K562 (cell line): ENCODE measurements at regions not wholly inside any gene's neighbourhood (a gene's known extent, or its start where the extent isn't known, plus 50 kb on each side); places are given as distances from the start of the nearest gene placed in this dataset.

Source experiments
- ATAC-seq: fragments of 200-7000 bp; cut with Tn5 transposase; 3 replicates; pipeline ENCODE4 v1.9.1; 2020; ENCODE audit warnings: moderate library complexity
- BruUV-seq: library from RNA; stranded (reverse); fragments of 400-500 nt; replicated peaks from 2 replicates; lab custom pipeline; 2021; lab: Mats Ljungman, UMichigan
- CTCF ChIA-PET: fragments of 300-600 bp; formaldehyde crosslinking; extraction: SDS; loops from one replicate; lab custom pipeline; 2021; ENCODE audit warnings: low intra/inter-chr PET ratio; lab: Yijun Ruan, JAX
- POLR2A ChIA-PET: fragments of 300-600, 350-650 bp; sonication (Branson Sonifier 250); formaldehyde crosslinking; extraction: SDS; loops from one replicate; lab custom pipeline; 2021; ENCODE audit warnings: antibody characterized with exemption, inconsistent platforms; lab: Yijun Ruan, JAX
- DNase-seq, 4 experiments: peaks; one replicate each; pipeline versions ENCODE4 v3.0.0 to v3.0.0-alpha.2; 2011 to 2018; ENCODE audit warnings: low spot score in 3 of 4, mixed read lengths in 3 of 4; ENCODE audit errors: extremely low read depth in 1 of 4
- FAIRE-seq: peaks from 2 replicates; lab custom pipeline; 2011; peaks lifted over from hg19 to GRCh38; lab: Jason Lieb, UNC
- H2AFZ ChIP-seq: 2 replicates; pipeline ENCODE4 v1.6.0; 2011; ENCODE audit warnings: low read depth, low read length, control low read depth, inconsistent platforms
- H3K27ac ChIP-seq: fragments of 200-600 bp; 3 replicates; pipeline ENCODE4 v1.8.0; 2011; ENCODE audit warnings: low read depth, mild to moderate bottlenecking, control low read depth, inconsistent platforms, low read length, moderate library complexity, mixed read lengths; ENCODE audit errors: extremely low read depth
- H3K27me3 ChIP-seq, 2 experiments: fragments of 300-600 bp in 1 of 2; 2 replicates in 1 of 2; 3 replicates in 1 of 2; pipeline versions ENCODE4 v1.6.0 to v1.8.0; 2011; ENCODE audit warnings: inconsistent platforms in 2 of 2, low read length in 2 of 2, mild to moderate bottlenecking in 1 of 2, mixed read lengths in 1 of 2, moderate library complexity in 1 of 2; ENCODE audit not compliant: control insufficient read depth in 2 of 2, insufficient read depth in 2 of 2
- H3K36me3 ChIP-seq: fragments of 300-600 bp; 3 replicates; pipeline ENCODE4 v1.8.0; 2011; ENCODE audit warnings: mild to moderate bottlenecking, low read length, inconsistent platforms; ENCODE audit not compliant: control insufficient read depth, insufficient read depth
- H3K4me1 ChIP-seq, 2 experiments: fragments of 200-600 bp in 1 of 2; replicated peaks in 1 of 2; 2 replicates in 1 of 2; 3 replicates in 1 of 2; pipeline versions ENCODE4 v1.5.1 to v1.8.0; 2011; ENCODE audit warnings: inconsistent platforms in 2 of 2, low read length in 2 of 2, mild to moderate bottlenecking in 1 of 2, mixed read lengths in 1 of 2, moderate library complexity in 1 of 2; ENCODE audit not compliant: control insufficient read depth in 2 of 2, insufficient read depth in 2 of 2
- H3K4me2 ChIP-seq: 2 replicates; pipeline ENCODE4 v1.6.1; 2011; ENCODE audit warnings: low read length, control low read depth, inconsistent platforms, mixed read lengths; ENCODE audit not compliant: insufficient read depth
- H3K4me3 ChIP-seq: fragments of 200-600 bp; sonication (generic), shearing (Covaris generic); 2 replicates; pipeline ENCODE4 v1.5.1; 2016; ENCODE audit warnings: control low read depth, inconsistent platforms
- H3K79me2 ChIP-seq: fragments of 200-600 bp; 3 replicates; pipeline ENCODE4 v1.8.0; 2011; ENCODE audit warnings: low read length, inconsistent platforms; ENCODE audit not compliant: control insufficient read depth, insufficient read depth
- H3K9ac ChIP-seq, 2 experiments: 2 replicates each; pipeline versions ENCODE4 v1.6.0 to v1.6.1; 2011; ENCODE audit warnings: low read depth in 2 of 2, low read length in 2 of 2, control low read depth in 1 of 2, inconsistent platforms in 1 of 2, mild to moderate bottlenecking in 1 of 2, mixed read lengths in 1 of 2; ENCODE audit not compliant: insufficient read depth in 1 of 2
- H3K9me1 ChIP-seq: one replicate; pipeline ENCODE4 v1.6.0; 2011; ENCODE audit warnings: inconsistent platforms, mild to moderate bottlenecking, low read length, moderate library complexity; ENCODE audit not compliant: control insufficient read depth, insufficient read depth
- H3K9me3 ChIP-seq: replicated peaks from 2 replicates; pipeline ENCODE4 v1.5.1; 2011; ENCODE audit warnings: low read depth, low read length, inconsistent platforms; ENCODE audit not compliant: control insufficient read depth, insufficient read depth
- H4K20me1 ChIP-seq: replicated peaks from 2 replicates; pipeline ENCODE4 v1.6.1; 2011; ENCODE audit warnings: low read length, inconsistent platforms, mixed read lengths; ENCODE audit not compliant: control insufficient read depth, insufficient read depth
- CREB1 ChIP-seq, 2 experiments: sonication (generic) in 1 of 2; formaldehyde crosslinking in 1 of 2; IDR thresholded peaks; 2 replicates each; pipeline versions ENCODE4 v1.6.1 to v1.8.0; 2012 to 2022; ENCODE audit warnings: inconsistent platforms in 1 of 2, mild to moderate bottlenecking in 1 of 2, missing genetic modification reagents in 1 of 2, moderate library complexity in 1 of 2
- E4F1 ChIP-seq: fragments of 250-450 bp; sonication (Bioruptor Pico); IDR thresholded peaks from 2 replicates; pipeline ENCODE4 v1.5.0; 2021; ENCODE audit warnings: mild to moderate bottlenecking, borderline replicate concordance
- ETS1 ChIP-seq: conservative IDR thresholded peaks from 2 replicates; pipeline ENCODE4 v1.6.1; 2011; ENCODE audit warnings: low read depth, mild to moderate bottlenecking, low read length; ENCODE audit not compliant: control insufficient read depth
- FOS ChIP-seq: IDR thresholded peaks from 3 replicates; pipeline ENCODE4 v1.6.1; 2011; ENCODE audit not compliant: insufficient read length; ENCODE audit errors: extremely low read depth
- FOXK1 ChIP-seq: sonication (generic); formaldehyde crosslinking; IDR thresholded peaks from 2 replicates; pipeline ENCODE4 v1.8.0; 2022; ENCODE audit warnings: missing genetic modification reagents, mild to moderate bottlenecking, borderline replicate concordance
- IRF1 ChIP-seq: sonication (generic); formaldehyde crosslinking; IDR thresholded peaks from 2 replicates; pipeline ENCODE4 v1.8.0; 2022; ENCODE audit warnings: missing genetic modification reagents, mild to moderate bottlenecking, borderline replicate concordance
- KLF13 ChIP-seq: fragments of 450-650 bp; IDR thresholded peaks from 2 replicates; pipeline ENCODE4 v1.6.1; 2016; ENCODE audit warnings: missing genetic modification characterization, low read depth, mild to moderate bottlenecking, missing compliant biosample characterization, moderate library complexity, borderline replicate concordance
- MITF ChIP-seq: IDR thresholded peaks from 2 replicates; pipeline ENCODE4 v1.6.1; 2014; ENCODE audit warnings: antibody characterized with exemption
- PTRF ChIP-seq: fragments of 450-650 bp; IDR thresholded peaks from 2 replicates; pipeline ENCODE4 v1.6.1; 2016; ENCODE audit warnings: mild to moderate bottlenecking, missing genetic modification characterization, missing compliant biosample characterization
- RAD51 ChIP-seq: fragments of 450-650 bp; IDR thresholded peaks from 2 replicates; pipeline ENCODE4 v1.7.1; 2016; ENCODE audit warnings: low read depth, mild to moderate bottlenecking, borderline replicate concordance
- ZNF23 ChIP-seq: fragments of 250-450 bp; sonication (Bioruptor Pico); IDR thresholded peaks from 2 replicates; pipeline ENCODE4 v1.4.0; 2020; ENCODE audit warnings: mild to moderate bottlenecking
- ZNF24 ChIP-seq: fragments of 450-650 bp; IDR thresholded peaks from 2 replicates; pipeline ENCODE4 v1.6.1; 2016
- ZNF586 ChIP-seq: fragments of 450-650 bp; formaldehyde crosslinking; conservative IDR thresholded peaks from 2 replicates; pipeline ENCODE4 v1.4.0; 2020; ENCODE audit warnings: mild to moderate bottlenecking, moderate library complexity
- WGBS: fragments of 100-300 bp; shearing (Covaris generic); methylation state at CpG from one replicate; pipeline ENCODE4 v1.1.6; 2016; ENCODE audit warnings: low coverage, mixed read lengths; ENCODE audit not compliant: insufficient coverage; ENCODE audit errors: missing lambda C conversion rate; 5-methylcytosine and 5-hydroxymethylcytosine counted together
- in situ Hi-C: fragments of 300-500 bp; cut with MboI; formaldehyde crosslinking; loops from 4 replicates; pipeline ENCODE4 v1.15.0; 2018; ENCODE audit warnings: inconsistent platforms, mixed read lengths
- intact Hi-C: fragments of 100-400 bp; cut with micrococcal nuclease; formaldehyde crosslinking; loops from 2 replicates; pipeline ENCODE4 v1.14.2; 2022

GRCh38 chr3:75235631-75236030 is 428.5 kb upstream of the FRG2C start (continued):
- no peak for TF ChIP-seq KLF13 (tag)
- TF ChIP-seq RAD51: no peak
- no peak for TF ChIP-seq ZNF586 (CRISPR knock-in tag)
- no peak for TF ChIP-seq ZNF23 (CRISPR knock-in tag)
- no peak for TF ChIP-seq PTRF (tag)
- no peak for TF ChIP-seq ZNF24

GRCh38 chr3:75237053-75237452 is 427.1 kb upstream of the FRG2C start:
- ATAC-seq (no peak), DNase-seq (no peak), FAIRE-seq (no peak)
- H3K79me2 ChIP-seq: no peaks in the 10 kb centered on the region
- BruUV-seq: no TSS peak
- no peaks in the 10 kb centered on the region for H3K9me1 ChIP-seq
- no peaks in the 10 kb centered on the region for H3K36me3 ChIP-seq
- ChIA-PET CTCF (no interaction called here), POLR2A (no interaction called here)
- no peak overlapping the region for H2AFZ ChIP-seq
- no peak for TF ChIP-seq IRF1 (CRISPR knock-in tag)
- TF ChIP-seq ETS1: no peak
- no peak for TF ChIP-seq FOS
- no peak for TF ChIP-seq MITF
- no peak for TF ChIP-seq CREB1 (IDR thresholded peaks at IDR 0.05)
- no peak for TF ChIP-seq CREB1 (CRISPR knock-in tag; IDR thresholded peaks at IDR 0.05)
- no peak for TF ChIP-seq FOXK1 (CRISPR knock-in tag)
- no peak for TF ChIP-seq E4F1 (CRISPR knock-in tag)
- H3K9ac ChIP-seq: no peak overlapping the region
- H3K4me1 ChIP-seq: no peaks in the 10 kb centered on the region
- H3K4me2 ChIP-seq: no peak overlapping the region
- no peaks in the 10 kb centered on the region for H3K27me3 ChIP-seq
- in situ Hi-C loops (no loop called here), intact Hi-C loops (no loop called here)
- no peaks in the 10 kb centered on the region for H3K9me3 ChIP-seq
- H3K4me3 ChIP-seq: no peak overlapping the region
- no peaks in the 10 kb centered on the region for H4K20me1 ChIP-seq
- 0% methylated on average over 1 of the region's 1 CpG for WGBS
- H3K27ac ChIP-seq: no peak overlapping the region
